Prostate gland (tissue), 2 donors: ENCODE measurements at regions not wholly inside any gene's neighbourhood (a gene's known extent, or its start where the extent isn't known, plus 50 kb on each side); places are given as distances from the start of the nearest gene placed in this dataset.

Experiments
- POLR2A ChIP-seq: fragments of 450-650 bp; IDR thresholded peaks from one replicate; pipeline ENCODE4 v1.6.1; 2016; ENCODE audit warnings: antibody characterized with exemption, mild to moderate bottlenecking
- TF ChIP-seq, protein P1 (sequence below), 4 experiments: fragments of 200-600 bp in 2 of 4; fragments of 450-650 bp in 2 of 4; sonication (generic) in 2 of 4; IDR thresholded peaks; 1 replicate in 3 of 4; 2 replicates in 1 of 4; pipeline ENCODE4 v1.5.1; 2016 to 2019; ENCODE audit warnings: antibody characterized with exemption in 4 of 4, mild to moderate bottlenecking in 2 of 4, moderate library complexity in 2 of 4

DNA sequence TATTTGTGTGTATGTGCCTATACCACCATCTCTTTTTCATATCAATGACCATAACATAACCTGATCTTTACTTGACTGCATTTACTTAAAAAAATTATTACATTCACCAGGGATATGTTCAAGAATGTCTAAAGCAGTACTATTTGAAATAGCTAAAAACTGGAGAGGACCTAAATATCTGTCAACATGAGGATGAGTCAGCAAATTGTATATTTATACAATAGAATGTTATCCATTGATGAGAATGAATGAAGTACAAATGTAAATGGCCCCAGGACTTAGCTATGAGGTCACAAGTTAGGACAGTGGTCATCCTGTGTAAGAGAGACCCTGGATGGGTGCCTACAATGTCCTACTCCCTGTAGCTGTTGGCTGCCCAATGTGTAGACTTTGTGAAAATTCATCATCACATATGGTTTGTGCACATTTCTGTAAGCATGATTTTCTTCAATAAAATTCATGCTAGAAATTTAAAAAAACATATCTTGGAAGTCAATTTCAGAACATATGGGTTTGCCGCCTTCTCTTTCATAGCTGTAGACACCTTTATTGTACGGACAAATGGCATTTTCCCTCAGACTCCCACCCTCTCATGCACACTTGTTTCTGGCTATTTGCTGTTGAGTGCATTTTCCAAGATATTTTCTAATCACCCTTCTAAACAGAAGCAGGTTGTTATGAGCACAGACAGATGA is 202.4 kb downstream of the CDH26 start:
- TF ChIP-seq, protein P1, sequence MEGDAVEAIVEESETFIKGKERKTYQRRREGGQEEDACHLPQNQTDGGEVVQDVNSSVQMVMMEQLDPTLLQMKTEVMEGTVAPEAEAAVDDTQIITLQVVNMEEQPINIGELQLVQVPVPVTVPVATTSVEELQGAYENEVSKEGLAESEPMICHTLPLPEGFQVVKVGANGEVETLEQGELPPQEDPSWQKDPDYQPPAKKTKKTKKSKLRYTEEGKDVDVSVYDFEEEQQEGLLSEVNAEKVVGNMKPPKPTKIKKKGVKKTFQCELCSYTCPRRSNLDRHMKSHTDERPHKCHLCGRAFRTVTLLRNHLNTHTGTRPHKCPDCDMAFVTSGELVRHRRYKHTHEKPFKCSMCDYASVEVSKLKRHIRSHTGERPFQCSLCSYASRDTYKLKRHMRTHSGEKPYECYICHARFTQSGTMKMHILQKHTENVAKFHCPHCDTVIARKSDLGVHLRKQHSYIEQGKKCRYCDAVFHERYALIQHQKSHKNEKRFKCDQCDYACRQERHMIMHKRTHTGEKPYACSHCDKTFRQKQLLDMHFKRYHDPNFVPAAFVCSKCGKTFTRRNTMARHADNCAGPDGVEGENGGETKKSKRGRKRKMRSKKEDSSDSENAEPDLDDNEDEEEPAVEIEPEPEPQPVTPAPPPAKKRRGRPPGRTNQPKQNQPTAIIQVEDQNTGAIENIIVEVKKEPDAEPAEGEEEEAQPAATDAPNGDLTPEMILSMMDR (IDR thresholded peaks at IDR 0.05), result no peak
- no peak for TF ChIP-seq POLR2A
